ENCODE measurements at regions not wholly inside any gene's neighbourhood (a gene's known extent, or its start where the extent isn't known, plus 50 kb on each side); places are given as distances from the start of the nearest gene placed in this dataset.

GRCh38 chr6:12371641-12372146 lies 81.5 kb downstream of the EDN1 start:
- BruUV-seq (replicated peaks), result no TSS peak
- Histone ChIP-seq H3K36me3 (ENCODE audit: insufficient read depth, low read length, poor library complexity, severe bottlenecking) (no peaks in the 10 kb centered on the region), H3K27ac (ENCODE audit: low read depth, low read length, poor library complexity, severe bottlenecking) (no peak overlapping the region), H3K4me1 (ENCODE audit: insufficient read depth, low read length, poor library complexity, severe bottlenecking) (no peaks in the 10 kb centered on the region), H3K9me3 (ENCODE audit: low read depth, low read length, poor library complexity, severe bottlenecking) (no peaks in the 10 kb centered on the region), H3K27me3 (replicated peaks; ENCODE audit: insufficient read depth, low read depth, low read length, poor library complexity) (peaks cover 38% of the 10 kb centered on the region), H3K4me3 (ENCODE audit: low read depth, low read length, poor library complexity, severe bottlenecking) (no peak overlapping the region)
- no peak for DNase-seq (ENCODE audit: low spot score)
- POLR2A ChIA-PET (ENCODE audit: low non-redundant PET), result no interaction called here
- intact Hi-C loops (cut with micrococcal nuclease; ENCODE audit: unreplicated experiment), result no loop called here
- CTCF ChIA-PET, result no interaction called here
- no peak for TF ChIP-seq EZH2 (IDR thresholded peaks at IDR 0.05; ENCODE audit: borderline replicate concordance, low read depth, low read length, poor library complexity, severe bottlenecking)
- TF ChIP-seq, protein P1, sequence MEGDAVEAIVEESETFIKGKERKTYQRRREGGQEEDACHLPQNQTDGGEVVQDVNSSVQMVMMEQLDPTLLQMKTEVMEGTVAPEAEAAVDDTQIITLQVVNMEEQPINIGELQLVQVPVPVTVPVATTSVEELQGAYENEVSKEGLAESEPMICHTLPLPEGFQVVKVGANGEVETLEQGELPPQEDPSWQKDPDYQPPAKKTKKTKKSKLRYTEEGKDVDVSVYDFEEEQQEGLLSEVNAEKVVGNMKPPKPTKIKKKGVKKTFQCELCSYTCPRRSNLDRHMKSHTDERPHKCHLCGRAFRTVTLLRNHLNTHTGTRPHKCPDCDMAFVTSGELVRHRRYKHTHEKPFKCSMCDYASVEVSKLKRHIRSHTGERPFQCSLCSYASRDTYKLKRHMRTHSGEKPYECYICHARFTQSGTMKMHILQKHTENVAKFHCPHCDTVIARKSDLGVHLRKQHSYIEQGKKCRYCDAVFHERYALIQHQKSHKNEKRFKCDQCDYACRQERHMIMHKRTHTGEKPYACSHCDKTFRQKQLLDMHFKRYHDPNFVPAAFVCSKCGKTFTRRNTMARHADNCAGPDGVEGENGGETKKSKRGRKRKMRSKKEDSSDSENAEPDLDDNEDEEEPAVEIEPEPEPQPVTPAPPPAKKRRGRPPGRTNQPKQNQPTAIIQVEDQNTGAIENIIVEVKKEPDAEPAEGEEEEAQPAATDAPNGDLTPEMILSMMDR (conservative IDR thresholded peaks at IDR 0.05; ENCODE audit: low read depth, low read length), result no peak

DNA sequence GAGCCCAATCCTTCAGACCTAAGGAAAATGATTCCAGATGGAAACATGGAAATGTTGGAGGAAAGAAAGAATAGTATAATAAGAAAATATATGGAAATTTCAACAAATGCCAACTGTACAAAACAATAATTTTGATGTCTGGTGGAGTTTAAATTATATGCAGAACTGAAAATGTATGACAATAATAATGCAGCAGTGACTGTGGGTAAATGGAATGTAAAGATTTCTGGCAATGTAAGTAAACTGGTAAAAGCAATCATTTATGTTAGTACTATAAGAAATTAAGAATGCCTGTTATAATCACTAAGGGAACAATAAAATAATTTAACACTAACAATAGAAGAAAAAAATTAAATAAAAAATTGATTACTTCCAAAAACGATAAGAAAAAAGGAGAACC lies 89.0 kb downstream of the EDN1 start:
- no peak overlapping the region for H3K4me3 ChIP-seq (ENCODE audit: low read depth, low read length, poor library complexity, severe bottlenecking)
- H3K27me3 ChIP-seq (replicated peaks; ENCODE audit: insufficient read depth, low read depth, low read length, poor library complexity), result peaks cover 18% of the 10 kb centered on the region
- intact Hi-C loops (cut with micrococcal nuclease; ENCODE audit: unreplicated experiment), result no loop called here
- no peaks in the 10 kb centered on the region for H3K4me1 ChIP-seq (ENCODE audit: insufficient read depth, low read length, poor library complexity, severe bottlenecking)
- no peaks in the 10 kb centered on the region for H3K9me3 ChIP-seq (ENCODE audit: low read depth, low read length, poor library complexity, severe bottlenecking)
- POLR2A ChIA-PET (ENCODE audit: low non-redundant PET), result no interaction called here
- no peak overlapping the region for H3K27ac ChIP-seq (ENCODE audit: low read depth, low read length, poor library complexity, severe bottlenecking)
- BruUV-seq (replicated peaks), result no TSS peak
- TF ChIP-seq EZH2 (IDR thresholded peaks at IDR 0.05; ENCODE audit: borderline replicate concordance, low read depth, low read length, poor library complexity, severe bottlenecking), result no peak
- TF ChIP-seq, protein P1 (conservative IDR thresholded peaks at IDR 0.05; ENCODE audit: low read depth, low read length), result no peak
- CTCF ChIA-PET, result no interaction called here
- H3K36me3 ChIP-seq (ENCODE audit: insufficient read depth, low read length, poor library complexity, severe bottlenecking), result no peaks in the 10 kb centered on the region
- DNase-seq (ENCODE audit: low spot score), result no peak

- no TSS peak for BruUV-seq (replicated peaks)
- Histone ChIP-seq H3K4me3 (ENCODE audit: low read depth, low read length, poor library complexity, severe bottlenecking) (no peak overlapping the region), H3K36me3 (ENCODE audit: insufficient read depth, low read length, poor library complexity, severe bottlenecking) (no peaks in the 10 kb centered on the region), H3K9me3 (ENCODE audit: low read depth, low read length, poor library complexity, severe bottlenecking) (no peaks in the 10 kb centered on the region), H3K27ac (ENCODE audit: low read depth, low read length, poor library complexity, severe bottlenecking) (no peak overlapping the region), H3K4me1 (ENCODE audit: insufficient read depth, low read length, poor library complexity, severe bottlenecking) (no peaks in the 10 kb centered on the region), H3K27me3 (replicated peaks; ENCODE audit: insufficient read depth, low read depth, low read length, poor library complexity) (peaks cover 7% of the 10 kb centered on the region)
- ChIA-PET CTCF (no interaction called here), POLR2A (ENCODE audit: low non-redundant PET) (no interaction called here)
- intact Hi-C loops (cut with micrococcal nuclease; ENCODE audit: unreplicated experiment), result no loop called here
- DNase-seq (ENCODE audit: low spot score), result no peak
- TF ChIP-seq, protein P1 (conservative IDR thresholded peaks at IDR 0.05; ENCODE audit: low read depth, low read length), result no peak
- no peak for TF ChIP-seq EZH2 (IDR thresholded peaks at IDR 0.05; ENCODE audit: borderline replicate concordance, low read depth, low read length, poor library complexity, severe bottlenecking)
Measured at GRCh38 chr6:12381587-12381986, 91.4 kb downstream of the EDN1 start.
